Posterior vena cava (tissue), 2 donors: ENCODE measurements at regions not wholly inside any gene's neighbourhood (a gene's known extent, or its start where the extent isn't known, plus 50 kb on each side); places are given as distances from the start of the nearest gene placed in this dataset.

Source experiments
- DNase-seq: peaks from one replicate; pipeline ENCODE4 v3.0.0-alpha.2; 2020; ENCODE audit warnings: low spot score
- intact Hi-C, 2 donors: fragments of 100-400 bp; cut with DNase I; formaldehyde crosslinking; loops; one replicate each; pipeline versions ENCODE4 v1.14.1 to v1.14.2; 2022 to 2023
- donor health status: DM: yes; HTN: yes; CAD: no.
- donor health status: DM: yes; HTN: yes; CAD: no.

DNA sequence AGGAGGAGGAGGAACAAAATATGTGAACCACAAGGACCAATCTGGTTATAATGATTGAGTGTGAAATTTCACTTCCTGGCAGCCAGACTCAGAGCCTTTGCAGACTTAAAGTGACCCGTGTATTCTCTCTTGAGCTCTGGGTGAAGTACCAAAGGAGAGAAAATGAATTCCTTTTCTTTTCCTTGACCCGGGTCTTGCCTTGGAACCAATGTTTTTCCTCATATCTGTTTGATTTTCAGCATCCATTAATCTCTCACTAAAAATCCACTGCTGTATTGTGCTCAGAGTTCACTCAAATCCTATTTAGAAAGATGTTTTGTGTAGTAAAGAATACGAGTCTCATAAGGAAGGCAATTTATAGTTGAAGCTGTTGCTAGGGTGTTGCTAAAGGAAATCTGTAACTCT lies 78.3 kb upstream of the C1QTNF7 start:
- intact Hi-C loops, result no loop called here

DNA sequence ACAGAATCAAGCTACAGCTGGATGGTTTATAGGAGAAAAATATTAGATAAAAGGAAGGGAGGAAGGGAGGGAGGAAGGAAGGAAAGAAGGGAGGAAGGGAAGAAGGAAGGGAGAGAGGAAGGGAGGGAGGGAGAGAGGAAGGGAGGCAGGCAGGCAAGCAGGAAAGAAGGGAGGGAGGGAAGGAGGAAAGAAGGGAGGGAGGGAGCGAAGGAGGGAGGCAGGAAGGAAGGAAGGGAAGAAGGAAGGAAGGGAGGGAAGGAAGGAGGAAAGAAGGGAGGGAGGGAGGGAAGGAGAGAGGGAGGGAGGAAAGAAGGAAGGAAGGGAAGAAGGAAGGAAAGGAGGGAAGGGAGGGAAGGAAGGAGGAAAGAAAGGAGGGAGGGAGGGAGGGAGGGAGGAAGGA lies 77.9 kb upstream of the C1QTNF7 start:
- no peak for DNase-seq
- intact Hi-C loops, result no loop called here

More for the DNA sequence above, 78.3 kb upstream of the C1QTNF7 start:
- DNase-seq, result no peak

DNA sequence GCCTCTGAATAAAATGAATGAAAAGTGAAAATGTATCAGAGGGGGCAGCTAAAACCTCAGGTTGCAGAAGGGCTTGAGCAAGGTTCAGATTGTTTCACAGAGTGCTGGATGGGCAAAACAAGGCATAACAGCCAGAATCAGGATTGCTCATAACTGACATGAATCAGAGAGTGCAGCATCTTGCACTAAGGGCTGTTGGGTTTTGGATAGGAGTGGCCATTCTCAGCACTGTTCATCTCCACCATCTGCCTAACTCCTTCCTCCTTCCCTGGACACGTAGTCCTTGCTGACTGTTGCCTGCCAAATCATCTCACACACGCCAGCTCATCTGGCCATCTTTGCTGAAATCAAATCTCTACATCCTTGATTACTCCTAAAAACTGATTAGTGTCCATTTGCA lies 75.3 kb upstream of the C1QTNF7 start:
- no peak for DNase-seq
- intact Hi-C loops, result no loop called here

DNA sequence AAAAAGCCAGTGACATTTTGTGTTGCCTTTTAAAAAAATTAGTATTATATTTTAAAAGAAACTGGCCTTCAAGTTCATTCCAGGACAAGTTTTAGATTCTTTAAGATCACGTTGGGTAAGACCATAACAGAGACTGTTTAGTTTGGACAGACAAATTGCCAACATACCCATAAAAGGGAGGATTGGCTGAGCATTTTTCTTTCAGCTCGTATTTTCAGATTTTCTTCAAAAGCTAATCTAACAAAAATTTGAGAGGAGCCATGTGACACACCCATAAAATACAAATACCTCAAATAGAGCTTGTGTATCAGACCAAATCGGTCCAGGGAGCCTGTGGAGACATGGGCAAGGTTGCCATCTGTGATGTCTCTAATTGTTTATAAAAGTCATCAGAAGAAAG lies 74.6 kb upstream of the C1QTNF7 start:
- no peak for DNase-seq
- intact Hi-C loops, result no loop called here

DNA sequence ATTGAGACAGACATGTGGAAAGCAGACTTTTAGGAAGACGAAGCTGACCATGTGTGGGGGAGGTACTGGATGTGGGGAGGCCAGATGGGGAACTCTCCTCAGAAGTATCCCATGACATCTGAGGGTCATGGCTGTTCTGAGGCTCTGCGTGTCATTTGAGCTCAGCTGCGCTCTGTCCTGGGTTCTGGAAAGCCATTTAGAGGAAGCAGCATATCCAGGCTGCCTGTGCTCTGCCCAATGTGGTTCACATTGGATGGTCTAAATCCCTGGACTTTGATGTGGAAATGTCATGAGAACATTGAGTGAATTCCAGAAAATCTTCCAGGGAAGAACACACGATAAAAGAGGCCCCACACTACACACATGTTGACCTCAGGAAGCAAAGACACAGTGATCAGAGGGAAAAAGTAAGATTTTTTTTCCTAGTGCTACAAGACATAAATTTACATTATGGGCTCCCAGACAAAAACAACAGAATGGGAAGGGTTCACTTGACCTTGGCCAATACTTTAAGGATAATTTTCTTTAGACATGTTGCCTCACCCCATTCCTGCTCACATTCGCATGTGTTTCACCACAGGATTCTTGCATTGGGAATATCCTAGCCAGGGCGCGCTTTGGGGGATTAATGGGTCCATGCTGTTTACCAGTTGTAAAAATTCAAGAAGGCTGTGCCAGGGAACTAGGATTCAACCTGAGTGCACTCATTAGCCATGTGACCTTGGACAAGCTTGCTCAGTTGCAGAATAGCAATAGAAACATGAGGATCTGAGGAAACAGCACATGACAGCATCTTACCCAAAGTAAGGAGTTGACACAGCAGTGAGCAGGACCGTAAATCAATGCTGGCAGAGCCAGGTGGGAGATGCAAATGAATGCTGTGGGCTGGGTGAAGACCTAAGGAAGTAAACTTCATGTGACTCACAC lies 73.2 kb upstream of the C1QTNF7 start:
- DNase-seq, result no peak
- intact Hi-C loops, result no loop called here

- intact Hi-C loops, result no loop called here
- DNase-seq, result no peak
Observed at GRCh38 chr4:15361529-15361928, 66.3 kb upstream of the C1QTNF7 start.

GRCh38 chr4:15362541-15362940 lies 65.3 kb upstream of the C1QTNF7 start:
- no peak for DNase-seq
- intact Hi-C loops, result no loop called here

- DNase-seq, result no peak
- intact Hi-C loops, result no loop called here
Observed at GRCh38 chr4:15364183-15364582, 63.6 kb upstream of the C1QTNF7 start.

DNA sequence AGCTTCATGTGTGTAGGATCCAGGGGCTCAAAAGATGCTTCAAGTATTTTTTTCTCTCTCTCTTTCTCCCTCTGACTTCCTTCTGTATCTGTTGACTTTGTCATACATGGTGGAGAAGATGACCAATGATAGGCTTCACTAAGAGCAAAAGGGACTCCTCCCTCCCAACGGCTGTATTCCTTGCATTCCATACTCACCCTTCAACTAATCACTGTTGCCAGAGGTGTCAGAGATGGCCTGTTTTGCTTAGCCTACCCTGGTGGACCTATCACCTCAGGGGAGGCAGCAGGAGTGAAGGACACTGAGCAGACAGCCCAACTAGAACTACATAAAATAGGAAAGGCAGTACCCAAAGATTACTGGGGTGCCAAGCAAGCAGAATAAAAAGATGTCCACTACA lies 62.2 kb upstream of the C1QTNF7 start:
- intact Hi-C loops, result no loop called here
- DNase-seq, result no peak

DNA sequence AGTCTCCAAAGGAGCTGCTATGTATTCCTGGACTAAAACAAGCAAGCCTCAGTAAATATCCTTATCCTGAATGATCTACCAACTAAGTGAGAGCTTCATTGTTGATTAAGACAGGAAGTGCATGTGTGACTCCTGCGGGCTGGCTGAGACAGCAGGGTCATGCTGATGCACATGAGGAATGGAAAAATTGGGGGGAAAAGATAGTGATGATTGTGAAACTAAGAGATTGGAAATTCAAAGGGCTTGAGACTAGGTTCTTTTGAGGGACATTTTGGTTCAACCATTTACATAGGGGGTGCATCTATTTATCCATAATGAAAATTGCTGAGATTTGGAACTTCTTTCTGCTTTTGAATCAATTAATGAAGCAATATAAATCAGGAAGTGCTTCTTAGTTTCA lies 61.1 kb upstream of the C1QTNF7 start:
- intact Hi-C loops, result no loop called here
- no peak for DNase-seq

- intact Hi-C loops, result no loop called here
- no peak for DNase-seq
Observed at GRCh38 chr4:15368856-15369255, 59.0 kb upstream of the C1QTNF7 start.

DNA sequence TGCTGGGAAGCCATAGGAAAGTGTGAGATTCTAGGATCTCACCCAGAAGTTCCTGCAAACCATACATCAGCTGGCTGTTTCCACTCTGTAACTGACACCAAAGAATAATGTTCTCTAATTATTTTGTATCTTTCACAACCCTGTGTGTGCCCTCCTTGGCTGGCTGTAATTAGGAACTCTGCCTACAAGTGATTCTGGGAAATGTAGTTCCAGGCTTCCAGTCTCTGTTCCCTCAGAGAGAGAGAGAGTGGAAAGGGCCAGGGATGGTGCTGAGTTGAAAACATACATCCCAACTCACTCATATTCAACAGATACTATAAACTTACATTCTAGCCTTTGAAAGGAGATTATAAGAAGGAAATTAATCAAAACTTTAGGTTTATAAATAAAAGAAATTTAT lies 57.5 kb upstream of the C1QTNF7 start:
- DNase-seq, result no peak
- intact Hi-C loops, result no loop called here

DNA sequence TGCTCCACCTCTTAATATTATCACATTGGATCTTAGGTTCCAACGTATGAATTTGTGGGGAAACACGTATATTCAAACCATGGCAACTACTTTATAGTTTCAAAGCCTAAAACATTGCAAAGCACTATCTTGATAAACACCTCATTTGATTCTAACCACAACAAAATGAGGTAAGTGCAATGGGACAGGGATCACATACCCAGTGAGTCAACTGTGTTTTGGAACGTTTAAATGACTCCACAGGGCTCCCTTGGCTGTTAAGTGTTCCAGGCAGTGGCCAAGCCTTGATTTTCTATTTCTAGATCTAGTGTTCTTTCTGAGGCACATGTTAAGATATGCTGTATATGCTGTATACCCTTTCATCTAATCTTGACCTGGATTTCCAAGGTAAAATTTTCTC lies 54.5 kb upstream of the C1QTNF7 start:
- intact Hi-C loops, result no loop called here
- DNase-seq, result no peak

- intact Hi-C loops, result no loop called here
- no peak for DNase-seq
Observed at GRCh38 chr4:15374656-15375055, 53.2 kb upstream of the C1QTNF7 start.

- intact Hi-C loops, result no loop called here
- no peak for DNase-seq
Observed at GRCh38 chr4:15375667-15376066, 52.2 kb upstream of the C1QTNF7 start.

DNA sequence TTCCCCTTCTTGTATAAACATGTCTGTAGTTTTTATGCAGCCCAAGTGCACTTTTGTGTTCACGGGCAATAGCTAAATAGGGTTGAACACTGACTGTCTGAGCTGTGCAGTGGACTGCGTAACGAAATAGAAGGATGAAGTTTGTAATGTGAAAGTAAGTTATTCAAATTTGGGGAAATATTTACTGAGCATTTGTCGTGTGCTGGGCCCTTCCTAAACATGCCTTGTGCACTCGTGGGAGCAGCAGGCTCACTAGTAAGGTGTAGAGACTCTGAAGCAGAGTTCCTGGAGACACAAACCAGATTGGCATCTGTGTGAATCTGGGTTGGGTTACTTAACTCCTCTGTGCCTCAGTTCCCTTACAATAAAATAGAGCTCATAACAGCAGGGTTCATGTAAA lies 51.7 kb upstream of the C1QTNF7 start:
- intact Hi-C loops, result no loop called here
- no peak for DNase-seq

DNA sequence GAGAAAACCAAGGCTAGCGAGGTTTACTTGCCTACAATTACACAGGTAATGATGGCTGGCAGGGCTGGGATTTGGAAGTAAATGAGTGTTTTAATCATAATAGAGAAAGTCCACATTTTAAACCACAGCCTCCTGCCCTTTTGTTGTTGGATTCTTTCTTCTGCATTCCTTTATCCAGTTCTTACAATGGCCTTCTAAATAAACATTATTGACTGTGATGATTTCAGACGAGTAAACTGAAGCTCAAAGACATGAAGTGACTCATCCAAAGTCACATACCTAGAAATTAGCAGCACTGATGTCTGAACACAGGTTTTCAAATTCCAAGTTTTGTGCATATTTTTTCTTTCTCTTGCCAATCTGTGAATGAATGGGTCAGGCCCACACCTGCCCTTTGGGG lies 51.2 kb upstream of the C1QTNF7 start:
- intact Hi-C loops, result no loop called here
- no peak for DNase-seq
